ENCODE measurements at regions not wholly inside any gene's neighbourhood (a gene's known extent, or its start where the extent isn't known, plus 50 kb on each side); places are given as distances from the start of the nearest gene placed in this dataset.

- TF ChIP-seq, protein P1, sequence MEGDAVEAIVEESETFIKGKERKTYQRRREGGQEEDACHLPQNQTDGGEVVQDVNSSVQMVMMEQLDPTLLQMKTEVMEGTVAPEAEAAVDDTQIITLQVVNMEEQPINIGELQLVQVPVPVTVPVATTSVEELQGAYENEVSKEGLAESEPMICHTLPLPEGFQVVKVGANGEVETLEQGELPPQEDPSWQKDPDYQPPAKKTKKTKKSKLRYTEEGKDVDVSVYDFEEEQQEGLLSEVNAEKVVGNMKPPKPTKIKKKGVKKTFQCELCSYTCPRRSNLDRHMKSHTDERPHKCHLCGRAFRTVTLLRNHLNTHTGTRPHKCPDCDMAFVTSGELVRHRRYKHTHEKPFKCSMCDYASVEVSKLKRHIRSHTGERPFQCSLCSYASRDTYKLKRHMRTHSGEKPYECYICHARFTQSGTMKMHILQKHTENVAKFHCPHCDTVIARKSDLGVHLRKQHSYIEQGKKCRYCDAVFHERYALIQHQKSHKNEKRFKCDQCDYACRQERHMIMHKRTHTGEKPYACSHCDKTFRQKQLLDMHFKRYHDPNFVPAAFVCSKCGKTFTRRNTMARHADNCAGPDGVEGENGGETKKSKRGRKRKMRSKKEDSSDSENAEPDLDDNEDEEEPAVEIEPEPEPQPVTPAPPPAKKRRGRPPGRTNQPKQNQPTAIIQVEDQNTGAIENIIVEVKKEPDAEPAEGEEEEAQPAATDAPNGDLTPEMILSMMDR (IDR thresholded peaks at IDR 0.05): no peak
- TF ChIP-seq POLR2AphosphoS5 (IDR thresholded peaks at IDR 0.05): no peak
- no peak for TF ChIP-seq EP300 (IDR thresholded peaks at IDR 0.05)
Observed at GRCh38 chr1:163472651-163473248, 151.0 kb downstream of the NUF2 start.
